Ovary (tissue), 3 donors: ENCODE measurements at regions not wholly inside any gene's neighbourhood (a gene's known extent, or its start where the extent isn't known, plus 50 kb on each side); places are given as distances from the start of the nearest gene placed in this dataset.

Experiments used
- CTCF ChIP-seq, 3 donors: fragments of 450-650 bp in 2 of 3; fragments of 200-600 bp in 1 of 3; IDR thresholded peaks; one replicate each; pipeline versions ENCODE4 v1.5.1 to v1.8.0; 2016 to 2022; ENCODE audit warnings: antibody characterized with exemption in 3 of 3, mild to moderate bottlenecking in 1 of 3
- POLR2A ChIP-seq: fragments of 450-650 bp; IDR thresholded peaks from one replicate; pipeline ENCODE4 v1.6.1; 2017; ENCODE audit warnings: antibody characterized with exemption, mild to moderate bottlenecking, moderate library complexity
- donor health status: DM: no; HTN: no; CAD: no.

GRCh38 chr12:124188561-124189405, 106.1 kb upstream of the RFLNA start:
- TF ChIP-seq POLR2A (no peak), CTCF (IDR thresholded peaks at IDR 0.05) (no peak)
